HCT116 (cell line): ENCODE measurements at regions not wholly inside any gene's neighbourhood (a gene's known extent, or its start where the extent isn't known, plus 50 kb on each side); places are given as distances from the start of the nearest gene placed in this dataset.

Experiments
- ATAC-seq: fragments of 200-7000 bp; cut with Tn5 transposase; 2 replicates; pipeline ENCODE4 v1.9.1; 2020; ENCODE audit warnings: mild to moderate bottlenecking, moderate library complexity
- BruUV-seq: library from RNA; stranded (reverse); fragments of 400-500 nt; replicated peaks from 2 replicates; lab custom pipeline; 2021; lab: Mats Ljungman, UMichigan
- CTCF ChIA-PET: fragments of 300-600 bp; sonication (Branson Sonifier 250); formaldehyde crosslinking; loops from one replicate; lab custom pipeline; 2021; ENCODE audit warnings: antibody characterized with exemption; lab: Charles Lee
- POLR2A ChIA-PET: fragments of 300-600, 350-600 bp; sonication (Branson Sonifier 250); formaldehyde crosslinking; loops from one replicate; lab custom pipeline; 2021; ENCODE audit warnings: antibody characterized with exemption; lab: Charles Lee
- RAD21 ChIA-PET, 2 experiments: fragments of 300-600 bp; sonication (Branson Sonifier 250); formaldehyde crosslinking; loops; one replicate each; lab custom pipeline; 2023; ENCODE audit warnings: low total read pairs in 2 of 2; ENCODE audit not compliant: uncharacterized antibody in 2 of 2, unreplicated experiment in 2 of 2, low non-redundant PET in 1 of 2; lab: Charles Lee
- DNase-seq: peaks from one replicate; pipeline ENCODE4 v3.0.0-alpha.2; 2010; ENCODE audit warnings: low read depth, low spot score
- H2AFZ ChIP-seq: fragments of 200-600 bp; shearing (Covaris generic), sonication (generic); 2 replicates; pipeline ENCODE4 v1.6.1; 2017; ENCODE audit warnings: low read depth, mixed run types, mixed read lengths, antibody characterized with exemption, low read length; ENCODE audit not compliant: poor library complexity, severe bottlenecking
- H3K27ac ChIP-seq: 2 replicates; pipeline ENCODE4 v1.5.1; 2012; ENCODE audit warnings: low read depth, low read length
- H3K27me3 ChIP-seq: fragments of 200-600 bp; sonication (generic); 2 replicates; pipeline ENCODE4 v1.6.1; 2016; ENCODE audit warnings: mixed run types, low read length, mixed read lengths; ENCODE audit not compliant: insufficient read depth
- H3K36me3 ChIP-seq, 2 experiments: fragments of 200-500 bp in 1 of 2; fragments of 200-600 bp in 1 of 2; sonication (Bioruptor generic) in 1 of 2; sonication (generic) in 1 of 2; 2 replicates each; pipeline versions ENCODE4 v1.5.1 to v1.6.1; 2014 to 2016; ENCODE audit warnings: low read length in 2 of 2, inconsistent platforms in 1 of 2, mixed read lengths in 1 of 2, mixed run types in 1 of 2; ENCODE audit not compliant: insufficient read depth in 2 of 2, control insufficient read depth in 1 of 2
- H3K4me1 ChIP-seq, 2 experiments: fragments of 200-600 bp in 1 of 2; sonication (generic) in 1 of 2; 2 replicates each; pipeline versions ENCODE4 v1.5.1 to v1.6.1; 2012 to 2017; ENCODE audit warnings: low read length in 2 of 2, inconsistent platforms in 1 of 2, mild to moderate bottlenecking in 1 of 2, mixed read lengths in 1 of 2, mixed run types in 1 of 2, moderate library complexity in 1 of 2; ENCODE audit not compliant: insufficient read depth in 2 of 2, control insufficient read depth in 1 of 2
- H3K4me2 ChIP-seq: fragments of 200-600 bp; sonication (generic); 2 replicates; pipeline ENCODE4 v1.6.1; 2017; ENCODE audit warnings: mixed run types, low read length, mixed read lengths
- H3K4me3 ChIP-seq, 2 experiments: fragments of 200-600 bp in 1 of 2; sonication (generic) in 1 of 2; replicated peaks in 1 of 2; 2 replicates each; pipeline ENCODE4 v1.5.1; 2011 to 2016; ENCODE audit warnings: low read length in 2 of 2, control low read depth in 1 of 2, low read depth in 1 of 2, mild to moderate bottlenecking in 1 of 2, mixed read lengths in 1 of 2, mixed run types in 1 of 2
- H3K79me2 ChIP-seq: fragments of 200-600 bp; sonication (generic); 2 replicates; pipeline ENCODE4 v1.6.1; 2017; ENCODE audit warnings: mild to moderate bottlenecking, mixed run types, low read length, moderate library complexity, mixed read lengths; ENCODE audit not compliant: insufficient read depth
- H3K9ac ChIP-seq: fragments of 200-600 bp; sonication (generic); 2 replicates; pipeline ENCODE4 v1.6.1; 2016; ENCODE audit warnings: low read length, mixed read lengths
- H3K9me2 ChIP-seq: fragments of 200-600 bp; sonication (generic), shearing (Covaris generic); 2 replicates; pipeline ENCODE4 v1.6.1; 2017; ENCODE audit warnings: mixed run types, mild to moderate bottlenecking, moderate library complexity; ENCODE audit not compliant: insufficient read depth
- H3K9me3 ChIP-seq, 2 experiments: fragments of 200-500 bp in 1 of 2; fragments of 200-600 bp in 1 of 2; sonication (Bioruptor generic) in 1 of 2; sonication (generic) in 1 of 2; 2 replicates each; pipeline ENCODE4 v1.6.1; 2014 to 2017; ENCODE audit warnings: low read length in 2 of 2, mixed read lengths in 2 of 2, inconsistent platforms in 1 of 2, low read depth in 1 of 2, mild to moderate bottlenecking in 1 of 2, mixed run types in 1 of 2, moderate library complexity in 1 of 2; ENCODE audit not compliant: control insufficient read depth in 1 of 2, insufficient read depth in 1 of 2
- H4K20me1 ChIP-seq: fragments of 200-600 bp; sonication (generic), shearing (Covaris generic); 2 replicates; pipeline ENCODE4 v1.6.1; 2017; ENCODE audit warnings: mixed run types, mild to moderate bottlenecking, moderate library complexity; ENCODE audit not compliant: insufficient read depth
- ATF3 ChIP-seq: IDR thresholded peaks from 2 replicates; pipeline ENCODE4 v1.6.1; 2012
- CEBPB ChIP-seq: IDR thresholded peaks from 2 replicates; pipeline ENCODE4 v1.6.1; 2012; ENCODE audit warnings: low read depth
- CTCF ChIP-seq, 3 experiments: fragments of 200-600 bp in 1 of 3; sonication (generic) in 1 of 3; IDR thresholded peaks in 2 of 3; conservative IDR thresholded peaks in 1 of 3; 2 replicates each; pipeline ENCODE4 v1.5.1; 2012 to 2017; ENCODE audit warnings: low read depth in 2 of 3, low read length in 2 of 3, antibody characterized with exemption in 1 of 3, borderline replicate concordance in 1 of 3, control low read depth in 1 of 3, mild to moderate bottlenecking in 1 of 3, mixed read lengths in 1 of 3, mixed run types in 1 of 3, moderate library complexity in 1 of 3; ENCODE audit not compliant: insufficient read depth in 1 of 3
- ELF1 ChIP-seq: IDR thresholded peaks from 2 replicates; pipeline ENCODE4 v1.6.1; 2012; ENCODE audit warnings: low read depth, borderline replicate concordance
- EZH2 ChIP-seq: fragments of 200-600 bp; sonication (generic); IDR thresholded peaks from 2 replicates; pipeline ENCODE4 v1.6.1; 2017; ENCODE audit warnings: antibody characterized with exemption, mixed run types
- EZH2phosphoT487 ChIP-seq: fragments of 200-600 bp; IDR thresholded peaks from 2 replicates; pipeline ENCODE4 v1.6.1; 2018; ENCODE audit warnings: antibody characterized with exemption, borderline replicate concordance
- POLR2A ChIP-seq: IDR thresholded peaks from 2 replicates; pipeline ENCODE4 v1.7.0; 2011; ENCODE audit warnings: borderline replicate concordance; ENCODE audit not compliant: insufficient read depth, insufficient read length; ENCODE audit errors: extremely low read depth
- POLR2AphosphoS5 ChIP-seq: IDR thresholded peaks from 2 replicates; pipeline ENCODE4 v1.6.1; 2011; ENCODE audit warnings: mild to moderate bottlenecking, low read depth, low read length, moderate library complexity
- SIN3A ChIP-seq: IDR thresholded peaks from 2 replicates; pipeline ENCODE4 v1.6.1; 2012; ENCODE audit warnings: low read depth
- SP1 ChIP-seq: IDR thresholded peaks from 2 replicates; pipeline ENCODE4 v1.6.1; 2012; ENCODE audit warnings: low read depth
- ZFX ChIP-seq: fragments of 450-650 bp; IDR thresholded peaks from 2 replicates; pipeline ENCODE4 v1.6.1; 2017
- ZNF274 ChIP-seq: fragments of 200-500 bp; sonication (Bioruptor generic); IDR thresholded peaks from 2 replicates; pipeline ENCODE4 v1.6.1; 2014; ENCODE audit warnings: mild to moderate bottlenecking, low read depth, low read length, inconsistent platforms
- intact Hi-C: fragments of 100-400 bp; cut with micrococcal nuclease; formaldehyde crosslinking; loops from 2 replicates; pipeline ENCODE4 v1.10.0; 2022

GRCh38 chr2:56108806-56109205 lies 75.0 kb upstream of the CCDC85A start:
- peak; percentile 75 for ATAC-seq
- no peaks in the 10 kb centered on the region for H3K9me3 ChIP-seq
- no peak for DNase-seq
- H3K79me2 ChIP-seq: no peaks in the 10 kb centered on the region
- ChIA-PET POLR2A (no interaction called here), CTCF (interaction anchor here (1.2 to 2.0 kb wide), 5 partner anchors 9 to 337 kb away, joined by 3 to 11 read pairs (median 4); no protein-coding TSS in a partner anchor)
- no peaks in the 10 kb centered on the region for H3K4me1 ChIP-seq
- no peaks in the 10 kb centered on the region for H3K27me3 ChIP-seq
- no peak overlapping the region for H3K27ac ChIP-seq
- TF ChIP-seq ELF1 (no peak), ATF3 (no peak), CTCF (IDR thresholded peaks at IDR 0.05 in 2 of 3, conservative IDR thresholded peaks at IDR 0.05 in 1 of 3; ENCODE audit: borderline replicate concordance in 1 of 3, insufficient read depth in 1 of 3, low read depth in 2 of 3, low read length in 2 of 3) (peak in 2 of 3 experiments; percentile 42 to 54; a peak in 4 of 6 replicates), POLR2A (no peak), CEBPB (no peak)
- TF ChIP-seq, all 23 proteins: peak for 1
- H3K9ac ChIP-seq: no peak overlapping the region
- BruUV-seq: no TSS peak
- intact Hi-C loops: no loop called here
- RAD21 ChIA-PET: no interaction called here
- H3K4me2 ChIP-seq: no peak overlapping the region
- no peak overlapping the region for H2AFZ ChIP-seq
- no peak overlapping the region for H3K4me3 ChIP-seq
- no peaks in the 10 kb centered on the region for H3K9me2 ChIP-seq
- H4K20me1 ChIP-seq: no peaks in the 10 kb centered on the region
- H3K36me3 ChIP-seq: no peaks in the 10 kb centered on the region

GRCh38 chr2:56109994-56110393 lies 73.8 kb upstream of the CCDC85A start:
- CTCF ChIA-PET: interaction anchor here (1.2 to 2.0 kb wide), 4 partner anchors 10 to 32 kb away, joined by 3 to 11 read pairs (median 4); no protein-coding TSS in a partner anchor
- no peaks in the 10 kb centered on the region for H3K79me2 ChIP-seq
- no peak for DNase-seq
- no peaks in the 10 kb centered on the region for H3K27me3 ChIP-seq
- H3K4me3 ChIP-seq: no peak overlapping the region
- H4K20me1 ChIP-seq: no peaks in the 10 kb centered on the region
- RAD21 ChIA-PET: no interaction called here
- no peak for ATAC-seq
- no peaks in the 10 kb centered on the region for H3K9me2 ChIP-seq
- H3K36me3 ChIP-seq: no peaks in the 10 kb centered on the region
- H3K27ac ChIP-seq: no peak overlapping the region
- no peak overlapping the region for H3K4me2 ChIP-seq
- POLR2A ChIA-PET: no interaction called here
- H3K4me1 ChIP-seq: no peaks in the 10 kb centered on the region
- intact Hi-C loops: no loop called here
- BruUV-seq: no TSS peak
- no peak overlapping the region for H2AFZ ChIP-seq
- H3K9me3 ChIP-seq: no peaks in the 10 kb centered on the region
- no peak overlapping the region for H3K9ac ChIP-seq
- TF ChIP-seq EZH2: no peak
- no peak for TF ChIP-seq POLR2AphosphoS5
- TF ChIP-seq EZH2phosphoT487: no peak
- no peak for TF ChIP-seq SP1
- no peak for TF ChIP-seq POLR2A
- no peak for TF ChIP-seq SIN3A
- no peak for TF ChIP-seq ZNF274
- no peak for TF ChIP-seq CEBPB
- TF ChIP-seq CTCF (IDR thresholded peaks at IDR 0.05 in 2 of 3, conservative IDR thresholded peaks at IDR 0.05 in 1 of 3; ENCODE audit: borderline replicate concordance in 1 of 3, insufficient read depth in 1 of 3, low read depth in 2 of 3, low read length in 2 of 3): no peak
- no peak for TF ChIP-seq ATF3
- TF ChIP-seq ZFX: no peak
